Endodermal cell (in vitro differentiated cells): ENCODE measurements at regions not wholly inside any gene's neighbourhood (a gene's known extent, or its start where the extent isn't known, plus 50 kb on each side); places are given as distances from the start of the nearest gene placed in this dataset.

Source experiments
- DNase-seq: peaks from one replicate; pipeline ENCODE4 v3.0.0-alpha.2; 2017
- H3K27ac ChIP-seq: 2 replicates; pipeline ENCODE4 v1.5.1; 2013; ENCODE audit warnings: mild to moderate bottlenecking, low read depth, low read length, moderate library complexity
- H3K27me3 ChIP-seq: 2 replicates; pipeline ENCODE4 v1.6.1; 2013; ENCODE audit warnings: mild to moderate bottlenecking, low read length, moderate library complexity; ENCODE audit not compliant: insufficient read depth, control insufficient read depth, poor library complexity, severe bottlenecking
- H3K36me3 ChIP-seq: 2 replicates; pipeline ENCODE4 v1.7.0; 2013; ENCODE audit warnings: mild to moderate bottlenecking, low read length, moderate library complexity; ENCODE audit not compliant: control insufficient read depth, insufficient read depth
- H3K4me1 ChIP-seq: one replicate; pipeline ENCODE4 v1.7.0; 2013; ENCODE audit warnings: low read length; ENCODE audit not compliant: control insufficient read depth, insufficient read depth
- H3K4me3 ChIP-seq: 2 replicates; pipeline ENCODE4 v1.5.1; 2013; ENCODE audit warnings: mild to moderate bottlenecking, low read length, moderate library complexity
- H3K9ac ChIP-seq: 2 replicates; pipeline ENCODE4 v1.6.1; 2013; ENCODE audit warnings: mild to moderate bottlenecking, low read length, moderate library complexity; ENCODE audit not compliant: poor library complexity, severe bottlenecking; ENCODE audit errors: extremely low read depth
- H3K9me3 ChIP-seq: 2 replicates; pipeline ENCODE4 v1.6.1; 2013; ENCODE audit warnings: mild to moderate bottlenecking, low read length, moderate library complexity; ENCODE audit not compliant: control insufficient read depth
- H3K27ac Mint-ChIP-seq: 2 replicates; pipeline ENCODE4 v1.8.0; 2020; ENCODE audit warnings: mixed read lengths
- H3K27me3 Mint-ChIP-seq: 2 replicates; pipeline ENCODE4 v1.8.0; 2021; ENCODE audit warnings: mild to moderate bottlenecking, mixed read lengths; ENCODE audit not compliant: insufficient read depth
- H3K36me3 Mint-ChIP-seq: 2 replicates; pipeline ENCODE4 v1.8.0; 2020; ENCODE audit warnings: low read depth, mixed read lengths
- H3K4me1 Mint-ChIP-seq: 2 replicates; pipeline ENCODE4 v1.8.0; 2020; ENCODE audit warnings: mixed read lengths
- H3K4me3 Mint-ChIP-seq: 2 replicates; pipeline ENCODE4 v1.8.0; 2020; ENCODE audit warnings: mild to moderate bottlenecking, moderate library complexity, mixed read lengths
- H3K9me3 Mint-ChIP-seq: 2 replicates; pipeline ENCODE4 v1.8.0; 2020; ENCODE audit warnings: mild to moderate bottlenecking, mixed read lengths
- WGBS, 2 experiments: methylation state at CpG; one replicate each; pipeline versions ENCODE4 v1.1.5 to v1.1.7; 2013; ENCODE audit warnings: missing lambda C conversion rate in 2 of 2, mixed read lengths in 1 of 2; ENCODE audit not compliant: insufficient coverage in 1 of 2, insufficient read length in 1 of 2; 5-methylcytosine and 5-hydroxymethylcytosine counted together
- TF ChIP-seq, protein P1 (sequence below): fragments of 200-600 bp; sonication (generic); conservative IDR thresholded peaks from 2 replicates; pipeline ENCODE4 v1.5.0; 2021; ENCODE audit warnings: antibody characterized with exemption, mild to moderate bottlenecking

GRCh38 chr20:39993742-39994141 lies 695.3 kb downstream of the MAFB start:
- Mint-ChIP-seq H3K27me3 (no peaks in the 10 kb centered on the region), H3K4me1 (no peaks in the 10 kb centered on the region), H3K27ac (no peak overlapping the region), H3K9me3 (peaks cover 13% of the 10 kb centered on the region), H3K36me3 (peaks cover 8% of the 10 kb centered on the region), H3K4me3 (no peak overlapping the region)
- no peaks in the 10 kb centered on the region for H3K36me3 ChIP-seq
- no peak overlapping the region for H3K9ac ChIP-seq
- H3K4me3 ChIP-seq, result no peak overlapping the region
- 85 to 92% methylated on average over 2 of the region's 2 CpGs for WGBS, 2 experiments
- H3K27ac ChIP-seq, result no peak overlapping the region
- DNase-seq, result no peak
- TF ChIP-seq, protein P1, sequence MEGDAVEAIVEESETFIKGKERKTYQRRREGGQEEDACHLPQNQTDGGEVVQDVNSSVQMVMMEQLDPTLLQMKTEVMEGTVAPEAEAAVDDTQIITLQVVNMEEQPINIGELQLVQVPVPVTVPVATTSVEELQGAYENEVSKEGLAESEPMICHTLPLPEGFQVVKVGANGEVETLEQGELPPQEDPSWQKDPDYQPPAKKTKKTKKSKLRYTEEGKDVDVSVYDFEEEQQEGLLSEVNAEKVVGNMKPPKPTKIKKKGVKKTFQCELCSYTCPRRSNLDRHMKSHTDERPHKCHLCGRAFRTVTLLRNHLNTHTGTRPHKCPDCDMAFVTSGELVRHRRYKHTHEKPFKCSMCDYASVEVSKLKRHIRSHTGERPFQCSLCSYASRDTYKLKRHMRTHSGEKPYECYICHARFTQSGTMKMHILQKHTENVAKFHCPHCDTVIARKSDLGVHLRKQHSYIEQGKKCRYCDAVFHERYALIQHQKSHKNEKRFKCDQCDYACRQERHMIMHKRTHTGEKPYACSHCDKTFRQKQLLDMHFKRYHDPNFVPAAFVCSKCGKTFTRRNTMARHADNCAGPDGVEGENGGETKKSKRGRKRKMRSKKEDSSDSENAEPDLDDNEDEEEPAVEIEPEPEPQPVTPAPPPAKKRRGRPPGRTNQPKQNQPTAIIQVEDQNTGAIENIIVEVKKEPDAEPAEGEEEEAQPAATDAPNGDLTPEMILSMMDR, result no peak
- no peaks in the 10 kb centered on the region for H3K4me1 ChIP-seq
- H3K9me3 ChIP-seq, result peaks cover 5% of the 10 kb centered on the region
- H3K27me3 ChIP-seq, result no peaks in the 10 kb centered on the region

- Histone ChIP-seq H3K9ac (no peak overlapping the region), H3K36me3 (no peaks in the 10 kb centered on the region), H3K4me3 (no peak overlapping the region), H3K27me3 (no peaks in the 10 kb centered on the region), H3K9me3 (peaks cover 5% of the 10 kb centered on the region), H3K4me1 (peaks cover 5% of the 10 kb centered on the region), H3K27ac (no peak overlapping the region)
- Mint-ChIP-seq H3K4me1 (peaks cover 12% of the 10 kb centered on the region), H3K27me3 (no peaks in the 10 kb centered on the region), H3K9me3 (peaks cover 5% of the 10 kb centered on the region), H3K36me3 (peaks cover 3% of the 10 kb centered on the region), H3K4me3 (no peak overlapping the region), H3K27ac (no peak overlapping the region)
- no peak for DNase-seq
- TF ChIP-seq, protein P1, result no peak
Observed at GRCh38 chr20:39990692-39991091, 698.3 kb downstream of the MAFB start.

DNA sequence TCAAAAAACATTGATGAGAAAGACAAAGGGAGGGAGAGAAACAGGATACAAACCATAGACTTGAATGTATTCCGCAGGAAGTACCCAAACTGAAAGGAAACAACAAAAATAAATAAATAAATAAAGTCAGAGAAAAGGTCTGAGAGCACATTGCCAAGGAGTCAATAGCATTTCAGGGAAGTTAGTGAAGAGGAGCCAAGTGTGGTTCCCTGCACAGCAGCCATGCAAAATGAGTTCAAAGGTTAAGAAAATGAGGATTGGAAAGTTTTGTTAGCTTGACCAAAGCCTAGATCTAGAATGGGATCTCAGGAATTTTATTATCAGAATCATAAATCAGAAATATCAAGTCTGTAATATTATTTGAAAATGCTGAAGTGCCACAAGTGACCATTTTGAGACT lies 700.0 kb downstream of the MAFB start:
- H3K4me1 ChIP-seq, result peaks cover 5% of the 10 kb centered on the region
- H3K27ac ChIP-seq, result no peak overlapping the region
- H3K9me3 ChIP-seq, result peaks cover 5% of the 10 kb centered on the region
- Mint-ChIP-seq H3K27me3 (no peaks in the 10 kb centered on the region), H3K36me3 (peaks cover 3% of the 10 kb centered on the region), H3K9me3 (peaks cover 5% of the 10 kb centered on the region), H3K27ac (no peak overlapping the region), H3K4me1 (peaks cover 18% of the 10 kb centered on the region), H3K4me3 (no peak overlapping the region)
- no peaks in the 10 kb centered on the region for H3K27me3 ChIP-seq
- H3K9ac ChIP-seq, result no peak overlapping the region
- WGBS, 2 experiments, result 0% methylated on average over 1 of the region's 1 CpG; no CpG with 5 or more reads in 1 of the 2 experiments
- DNase-seq, result no peak
- TF ChIP-seq, protein P1, result no peak
- H3K4me3 ChIP-seq, result no peak overlapping the region
- no peaks in the 10 kb centered on the region for H3K36me3 ChIP-seq
